Osteoblast (primary cell): ENCODE measurements at regions not wholly inside any gene's neighbourhood (a gene's known extent, or its start where the extent isn't known, plus 50 kb on each side); places are given as distances from the start of the nearest gene placed in this dataset.

ENCODE experiments used
- DNase-seq: peaks from one replicate; pipeline ENCODE4 v3.0.0; 2011; ENCODE audit warnings: low spot score, mixed read lengths; ENCODE audit not compliant: insufficient read length; ENCODE audit errors: missing footprints
- H2AFZ ChIP-seq: 2 replicates; pipeline ENCODE4 v1.6.0; 2011; ENCODE audit warnings: mild to moderate bottlenecking, low read length
- H3K27ac ChIP-seq: 2 replicates; pipeline ENCODE4 v1.5.1; 2011; ENCODE audit warnings: mild to moderate bottlenecking, low read depth, low read length, moderate library complexity
- H3K27me3 ChIP-seq: 2 replicates; pipeline ENCODE4 v1.6.0; 2012; ENCODE audit warnings: mild to moderate bottlenecking, control low read depth, inconsistent platforms, low read length, moderate library complexity; ENCODE audit not compliant: insufficient read depth
- H3K36me3 ChIP-seq: 2 replicates; pipeline ENCODE4 v1.5.1; 2011; ENCODE audit warnings: mild to moderate bottlenecking, low read length, control low read depth, moderate library complexity; ENCODE audit not compliant: insufficient read depth
- H3K4me1 ChIP-seq: 2 replicates; pipeline ENCODE4 v1.5.1; 2011; ENCODE audit warnings: mild to moderate bottlenecking, low read length, control low read depth, moderate library complexity; ENCODE audit not compliant: insufficient read depth
- H3K4me2 ChIP-seq: 2 replicates; pipeline ENCODE4 v1.6.0; 2011; ENCODE audit warnings: mild to moderate bottlenecking, low read length; ENCODE audit not compliant: insufficient read depth
- H3K4me3 ChIP-seq: fragments of 200-600 bp; sonication (generic); 3 replicates; pipeline ENCODE4 v1.5.1; 2012; ENCODE audit warnings: mild to moderate bottlenecking, low read length, inconsistent platforms; ENCODE audit not compliant: insufficient read depth
- H3K79me2 ChIP-seq: 2 replicates; pipeline ENCODE4 v1.6.0; 2012; ENCODE audit warnings: mild to moderate bottlenecking, low read length, control low read depth, inconsistent platforms; ENCODE audit not compliant: insufficient read depth
- H3K9me3 ChIP-seq: 2 replicates; pipeline ENCODE4 v1.5.1; 2011; ENCODE audit warnings: low read depth, low read length, control low read depth
- H4K20me1 ChIP-seq: 2 replicates; pipeline ENCODE4 v1.6.0; 2012; ENCODE audit warnings: mild to moderate bottlenecking, low read length, control low read depth; ENCODE audit not compliant: insufficient read depth
- TF ChIP-seq, protein P1 (sequence below): IDR thresholded peaks from 2 replicates; pipeline ENCODE4 v1.5.1; 2011; ENCODE audit warnings: mild to moderate bottlenecking, low read depth, low read length, moderate library complexity; ENCODE audit errors: extremely low read depth

DNA sequence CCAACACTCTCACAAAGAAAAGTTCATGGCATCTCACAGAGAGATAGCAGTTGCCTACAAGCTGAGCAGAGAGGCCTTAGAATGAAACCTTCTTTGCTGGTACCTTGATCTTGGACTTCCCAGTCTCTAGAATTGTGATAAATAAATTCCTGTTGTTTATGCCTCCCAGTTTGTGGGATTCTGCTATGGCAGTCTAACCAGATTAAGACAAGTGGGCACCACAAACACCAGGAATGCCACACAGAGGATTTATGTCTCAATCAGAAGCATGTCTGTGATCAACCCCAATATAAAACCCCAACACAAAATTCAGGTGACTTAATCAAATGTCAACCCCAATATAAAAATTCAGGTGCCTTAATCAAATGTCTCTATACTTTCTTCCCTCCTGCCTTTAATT lies 581.3 kb downstream of the XPNPEP1 start:
- no peak overlapping the region for H2AFZ ChIP-seq
- no peaks in the 10 kb centered on the region for H3K27me3 ChIP-seq
- no peaks in the 10 kb centered on the region for H3K36me3 ChIP-seq
- no peaks in the 10 kb centered on the region for H3K4me1 ChIP-seq
- H3K9me3 ChIP-seq: no peaks in the 10 kb centered on the region
- no peak for DNase-seq
- H3K27ac ChIP-seq: no peak overlapping the region
- TF ChIP-seq, protein P1, sequence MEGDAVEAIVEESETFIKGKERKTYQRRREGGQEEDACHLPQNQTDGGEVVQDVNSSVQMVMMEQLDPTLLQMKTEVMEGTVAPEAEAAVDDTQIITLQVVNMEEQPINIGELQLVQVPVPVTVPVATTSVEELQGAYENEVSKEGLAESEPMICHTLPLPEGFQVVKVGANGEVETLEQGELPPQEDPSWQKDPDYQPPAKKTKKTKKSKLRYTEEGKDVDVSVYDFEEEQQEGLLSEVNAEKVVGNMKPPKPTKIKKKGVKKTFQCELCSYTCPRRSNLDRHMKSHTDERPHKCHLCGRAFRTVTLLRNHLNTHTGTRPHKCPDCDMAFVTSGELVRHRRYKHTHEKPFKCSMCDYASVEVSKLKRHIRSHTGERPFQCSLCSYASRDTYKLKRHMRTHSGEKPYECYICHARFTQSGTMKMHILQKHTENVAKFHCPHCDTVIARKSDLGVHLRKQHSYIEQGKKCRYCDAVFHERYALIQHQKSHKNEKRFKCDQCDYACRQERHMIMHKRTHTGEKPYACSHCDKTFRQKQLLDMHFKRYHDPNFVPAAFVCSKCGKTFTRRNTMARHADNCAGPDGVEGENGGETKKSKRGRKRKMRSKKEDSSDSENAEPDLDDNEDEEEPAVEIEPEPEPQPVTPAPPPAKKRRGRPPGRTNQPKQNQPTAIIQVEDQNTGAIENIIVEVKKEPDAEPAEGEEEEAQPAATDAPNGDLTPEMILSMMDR: no peak
- H3K79me2 ChIP-seq: no peaks in the 10 kb centered on the region
- H3K4me3 ChIP-seq: no peak overlapping the region
- H4K20me1 ChIP-seq: no peaks in the 10 kb centered on the region
- H3K4me2 ChIP-seq: no peak overlapping the region

DNA sequence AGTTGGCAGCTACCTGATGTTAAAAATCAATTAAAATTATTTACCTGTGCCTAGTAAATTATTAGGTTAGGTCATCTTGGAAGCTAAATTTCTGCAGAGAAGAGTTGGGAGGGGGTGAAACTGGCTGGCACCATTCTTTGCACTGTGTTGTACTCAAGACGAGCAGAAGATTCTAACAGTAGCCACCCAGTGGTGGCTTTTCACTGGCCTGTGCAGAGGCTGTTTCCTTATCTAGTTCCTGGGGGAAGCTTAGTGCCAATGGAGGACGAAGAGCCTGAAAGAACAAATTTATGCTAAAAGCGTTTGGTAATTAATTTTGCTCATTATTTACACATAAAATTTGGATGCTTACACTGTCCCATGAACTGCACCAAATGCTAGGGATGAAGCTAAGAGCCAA lies 595.3 kb downstream of the XPNPEP1 start:
- Histone ChIP-seq H4K20me1 (no peaks in the 10 kb centered on the region), H3K36me3 (no peaks in the 10 kb centered on the region), H3K4me3 (no peak overlapping the region), H3K27me3 (no peaks in the 10 kb centered on the region), H3K27ac (no peak overlapping the region), H3K9me3 (peaks cover 2% of the 10 kb centered on the region), H3K4me2 (no peak overlapping the region), H3K79me2 (no peaks in the 10 kb centered on the region), H2AFZ (no peak overlapping the region), H3K4me1 (no peaks in the 10 kb centered on the region)
- TF ChIP-seq, protein P1: no peak
- DNase-seq: no peak

DNA sequence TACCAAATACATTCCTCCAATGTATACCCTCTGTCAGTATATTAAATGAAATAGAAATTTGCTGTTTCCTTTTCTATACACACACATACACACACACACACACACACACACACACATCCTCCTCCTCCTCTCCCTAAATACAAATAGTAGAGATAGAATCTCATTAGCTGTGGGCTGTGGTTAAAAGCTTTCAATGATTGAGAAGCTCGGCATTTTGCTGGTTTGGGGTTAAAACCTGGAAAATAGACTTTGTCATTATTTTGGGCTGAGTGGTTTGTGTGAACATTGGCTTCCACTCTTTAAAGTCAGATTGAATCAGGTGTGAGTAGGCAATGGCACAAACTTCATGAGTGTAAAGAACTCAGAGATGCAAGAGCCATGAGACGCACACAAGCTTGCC lies 596.0 kb downstream of the XPNPEP1 start:
- peaks cover 2% of the 10 kb centered on the region for H3K9me3 ChIP-seq
- TF ChIP-seq, protein P1: no peak
- DNase-seq: no peak
- no peaks in the 10 kb centered on the region for H3K4me1 ChIP-seq
- H2AFZ ChIP-seq: no peak overlapping the region
- no peaks in the 10 kb centered on the region for H4K20me1 ChIP-seq
- H3K4me3 ChIP-seq: no peak overlapping the region
- no peaks in the 10 kb centered on the region for H3K27me3 ChIP-seq
- no peaks in the 10 kb centered on the region for H3K36me3 ChIP-seq
- no peak overlapping the region for H3K4me2 ChIP-seq
- no peak overlapping the region for H3K27ac ChIP-seq
- H3K79me2 ChIP-seq: no peaks in the 10 kb centered on the region

DNA sequence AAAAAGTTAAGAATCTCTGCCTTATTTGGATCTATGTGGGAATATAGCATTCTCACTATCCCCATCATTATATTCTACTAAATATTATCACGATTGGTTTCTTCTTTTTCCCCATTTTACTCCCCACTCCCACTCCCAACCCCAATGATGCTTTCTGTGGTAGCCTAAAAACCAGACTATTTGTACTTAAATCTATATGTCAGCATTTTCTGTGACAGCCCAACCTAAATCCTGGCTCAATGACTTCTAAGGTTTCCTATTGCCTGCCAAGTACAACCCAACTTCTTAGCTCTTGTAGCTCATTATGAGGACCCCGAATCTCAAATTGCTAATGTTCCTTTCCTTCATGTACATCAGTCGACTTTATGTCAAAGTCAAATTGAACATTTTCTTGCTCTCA lies 598.6 kb downstream of the XPNPEP1 start:
- Histone ChIP-seq H3K4me1 (no peaks in the 10 kb centered on the region), H3K27ac (no peak overlapping the region), H3K36me3 (no peaks in the 10 kb centered on the region), H2AFZ (no peak overlapping the region), H3K4me3 (no peak overlapping the region), H3K27me3 (no peaks in the 10 kb centered on the region), H3K9me3 (peaks cover 2% of the 10 kb centered on the region), H3K79me2 (no peaks in the 10 kb centered on the region), H3K4me2 (no peak overlapping the region), H4K20me1 (no peaks in the 10 kb centered on the region)
- TF ChIP-seq, protein P1: no peak
- no peak for DNase-seq
